ENCODE measurements at regions not wholly inside any gene's neighbourhood (a gene's known extent, or its start where the extent isn't known, plus 50 kb on each side); places are given as distances from the start of the nearest gene placed in this dataset.

GRCh38 chr15:98433346-98433745 is 215.0 kb upstream of the IGF1R start:
- Histone ChIP-seq H3K27ac (ENCODE audit: insufficient read depth, low read depth, low read length) (no peak overlapping the region), H3K27me3 (ENCODE audit: control insufficient read depth in 2 of 2, insufficient read depth in 2 of 2, low read length in 2 of 2) (no peaks in the 10 kb centered on the region), H3K4me2 (ENCODE audit: insufficient read depth, low read length) (no peak overlapping the region), H4K20me1 (replicated peaks; ENCODE audit: control insufficient read depth, extremely low read depth, insufficient read depth, low read length) (no peaks in the 10 kb centered on the region), H3K4me1 (ENCODE audit: control insufficient read depth, extremely low read depth, insufficient read depth, low read length) (no peaks in the 10 kb centered on the region), H3K36me3 (ENCODE audit: control insufficient read depth in 2 of 2, extremely low read depth in 1 of 2, insufficient read depth in 2 of 2, low read length in 2 of 2) (no peaks in the 10 kb centered on the region), H3K4me3 (replicated peaks in 1 of 3; ENCODE audit: insufficient read depth in 1 of 3, low read depth in 1 of 3, low read length in 3 of 3) (no peak overlapping the region), H3K9me3 (replicated peaks; ENCODE audit: control insufficient read depth, insufficient read depth, low read length) (no peaks in the 10 kb centered on the region), H2AFZ (ENCODE audit: low read depth, low read length) (no peak overlapping the region), H3K9ac (replicated peaks; ENCODE audit: extremely low read depth, insufficient read depth, low read length) (no peak overlapping the region), H3K9me1 (replicated peaks; ENCODE audit: control insufficient read depth, extremely low read depth, insufficient read depth, low read length) (no peaks in the 10 kb centered on the region), H3K79me2 (ENCODE audit: control insufficient read depth, insufficient read depth, low read length) (no peaks in the 10 kb centered on the region)
- dilution Hi-C loops (cut with MboI; ENCODE audit: extremely low pct_ligation_motif_present, low sequenced_read_pairs): no loop called here
- no TSS peak for BruUV-seq (replicated peaks)
- ChIA-PET CTCF (no interaction called here), POLR2A (no interaction called here)
- no peak for FAIRE-seq
- intact Hi-C loops (cut with micrococcal nuclease): no loop called here
- TF ChIP-seq FOS (IDR thresholded peaks at IDR 0.05; ENCODE audit: borderline replicate concordance, insufficient read depth, low read length): no peak
- TF ChIP-seq EZH2 (IDR thresholded peaks at IDR 0.05; ENCODE audit: borderline replicate concordance, low read depth, low read length, severe bottlenecking): no peak
- TF ChIP-seq POLR2A (IDR thresholded peaks at IDR 0.05; ENCODE audit: low read depth, low read length): no peak
- no peak for TF ChIP-seq GATA2 (IDR thresholded peaks at IDR 0.05; ENCODE audit: insufficient read depth, insufficient read length, low read depth, low read length)
- no peak for TF ChIP-seq CTCF (IDR thresholded peaks at IDR 0.05; ENCODE audit: extremely low read depth in 1 of 2, insufficient read depth in 1 of 2, low read depth in 1 of 2, low read length in 2 of 2)
- no peak for TF ChIP-seq JUN (IDR thresholded peaks at IDR 0.05; ENCODE audit: borderline replicate concordance, insufficient read depth, insufficient read length, low read depth)
- no peak for TF ChIP-seq POLR2AphosphoS5 (IDR thresholded peaks at IDR 0.05; ENCODE audit: insufficient read depth, low read depth, low read length)
- no peak for TF ChIP-seq MAX (IDR thresholded peaks at IDR 0.05; ENCODE audit: insufficient read depth, insufficient read length)
- no peak for TF ChIP-seq MYC (IDR thresholded peaks at IDR 0.05; ENCODE audit: low read depth, low read length)
- DNase-seq (ENCODE audit: low read depth, low spot score): no peak
